Lower lobe of right lung (tissue), 2 donors: ENCODE measurements at regions not wholly inside any gene's neighbourhood (a gene's known extent, or its start where the extent isn't known, plus 50 kb on each side); places are given as distances from the start of the nearest gene placed in this dataset.

Experiments used
- ATAC-seq, 2 donors: fragments of 200-7000 bp; cut with Tn5 transposase; one replicate each; pipeline ENCODE4 v1.9.1; 2020 to 2022; ENCODE audit warnings: mild to moderate bottlenecking in 2 of 2, moderate library complexity in 2 of 2
- DNase-seq: peaks from one replicate; pipeline ENCODE4 v3.0.0-alpha.2; 2020
- H3K27ac ChIP-seq: fragments of 200-600 bp; one replicate; pipeline ENCODE4 v1.8.0; 2022
- H3K27me3 ChIP-seq: fragments of 200-600 bp; one replicate; pipeline ENCODE4 v1.8.0; 2022; ENCODE audit warnings: low read depth
- H3K36me3 ChIP-seq: fragments of 200-600 bp; one replicate; pipeline ENCODE4 v1.8.0; 2022; ENCODE audit warnings: mild to moderate bottlenecking
- H3K4me1 ChIP-seq: fragments of 200-600 bp; one replicate; pipeline ENCODE4 v1.8.0; 2022
- H3K4me3 ChIP-seq: fragments of 200-600 bp; one replicate; pipeline ENCODE4 v1.8.0; 2022; ENCODE audit warnings: mild to moderate bottlenecking
- H3K9me3 ChIP-seq: fragments of 200-600 bp; one replicate; pipeline ENCODE4 v1.8.0; 2022
- intact Hi-C: fragments of 100-400 bp; cut with DNase I; formaldehyde crosslinking; loops from one replicate; pipeline ENCODE4 v1.11.0; 2022
- TF ChIP-seq, protein P1 (sequence below): fragments of 200-600 bp; IDR thresholded peaks from one replicate; pipeline ENCODE4 v1.8.0; 2022; ENCODE audit warnings: antibody characterized with exemption, mild to moderate bottlenecking
- donor health status: DM: no; HTN: yes; CAD: no; lungs with severe emphysema.

DNA sequence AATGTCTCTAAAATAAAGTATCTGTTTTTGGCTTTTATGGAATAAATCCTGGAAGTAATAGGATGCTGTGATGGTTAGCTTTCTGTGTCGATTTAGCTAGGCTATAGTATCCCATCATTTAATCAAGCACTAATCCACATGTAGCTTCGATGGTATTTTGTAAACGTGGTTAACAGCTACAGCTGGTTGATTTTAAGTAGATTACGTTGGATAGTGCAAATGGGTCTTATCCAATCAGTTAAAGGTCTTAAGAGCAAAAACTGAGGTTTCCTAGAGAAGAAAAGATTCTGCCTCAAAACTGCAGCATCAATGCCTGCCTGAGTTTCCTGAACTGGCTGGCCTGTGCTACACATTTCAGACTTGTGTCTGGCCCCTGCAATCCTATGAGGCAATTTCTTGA is 314.2 kb upstream of the SORL1-AS1 start:
- no peak for ATAC-seq
- H3K4me3 ChIP-seq = no peak overlapping the region
- no peak overlapping the region for H3K27ac ChIP-seq
- intact Hi-C loops = no loop called here
- no peaks in the 10 kb centered on the region for H3K9me3 ChIP-seq
- peaks cover 8% of the 10 kb centered on the region for H3K27me3 ChIP-seq
- TF ChIP-seq, protein P1, sequence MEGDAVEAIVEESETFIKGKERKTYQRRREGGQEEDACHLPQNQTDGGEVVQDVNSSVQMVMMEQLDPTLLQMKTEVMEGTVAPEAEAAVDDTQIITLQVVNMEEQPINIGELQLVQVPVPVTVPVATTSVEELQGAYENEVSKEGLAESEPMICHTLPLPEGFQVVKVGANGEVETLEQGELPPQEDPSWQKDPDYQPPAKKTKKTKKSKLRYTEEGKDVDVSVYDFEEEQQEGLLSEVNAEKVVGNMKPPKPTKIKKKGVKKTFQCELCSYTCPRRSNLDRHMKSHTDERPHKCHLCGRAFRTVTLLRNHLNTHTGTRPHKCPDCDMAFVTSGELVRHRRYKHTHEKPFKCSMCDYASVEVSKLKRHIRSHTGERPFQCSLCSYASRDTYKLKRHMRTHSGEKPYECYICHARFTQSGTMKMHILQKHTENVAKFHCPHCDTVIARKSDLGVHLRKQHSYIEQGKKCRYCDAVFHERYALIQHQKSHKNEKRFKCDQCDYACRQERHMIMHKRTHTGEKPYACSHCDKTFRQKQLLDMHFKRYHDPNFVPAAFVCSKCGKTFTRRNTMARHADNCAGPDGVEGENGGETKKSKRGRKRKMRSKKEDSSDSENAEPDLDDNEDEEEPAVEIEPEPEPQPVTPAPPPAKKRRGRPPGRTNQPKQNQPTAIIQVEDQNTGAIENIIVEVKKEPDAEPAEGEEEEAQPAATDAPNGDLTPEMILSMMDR = no peak
- no peaks in the 10 kb centered on the region for H3K36me3 ChIP-seq
- no peak for DNase-seq
- no peaks in the 10 kb centered on the region for H3K4me1 ChIP-seq

DNA sequence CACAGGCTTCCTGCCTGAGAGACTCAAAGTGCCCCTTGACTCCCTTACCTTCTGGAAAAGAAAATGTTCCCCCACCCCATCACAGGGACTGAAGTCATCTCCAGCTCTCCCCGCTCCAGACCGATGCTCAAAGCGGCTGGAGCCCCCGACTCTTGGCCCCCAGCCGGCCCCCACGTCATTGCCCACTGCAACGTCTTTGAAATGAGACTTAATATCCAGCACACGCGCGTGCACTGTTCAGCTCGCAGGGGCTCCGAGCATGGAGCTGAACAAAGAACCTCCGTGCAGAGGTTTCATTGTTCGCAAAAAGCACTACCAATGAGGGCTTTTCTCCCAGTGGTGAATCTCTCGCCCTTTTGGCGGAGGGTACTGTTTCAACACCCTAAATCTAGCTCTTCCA is 313.4 kb upstream of the SORL1-AS1 start:
- Histone ChIP-seq H3K4me1 (no peaks in the 10 kb centered on the region), H3K4me3 (no peak overlapping the region), H3K27me3 (peaks cover 8% of the 10 kb centered on the region), H3K27ac (no peak overlapping the region), H3K36me3 (no peaks in the 10 kb centered on the region), H3K9me3 (no peaks in the 10 kb centered on the region)
- DNase-seq (no peak), ATAC-seq (no peak)
- intact Hi-C loops = no loop called here
- TF ChIP-seq, protein P1 = no peak

DNA sequence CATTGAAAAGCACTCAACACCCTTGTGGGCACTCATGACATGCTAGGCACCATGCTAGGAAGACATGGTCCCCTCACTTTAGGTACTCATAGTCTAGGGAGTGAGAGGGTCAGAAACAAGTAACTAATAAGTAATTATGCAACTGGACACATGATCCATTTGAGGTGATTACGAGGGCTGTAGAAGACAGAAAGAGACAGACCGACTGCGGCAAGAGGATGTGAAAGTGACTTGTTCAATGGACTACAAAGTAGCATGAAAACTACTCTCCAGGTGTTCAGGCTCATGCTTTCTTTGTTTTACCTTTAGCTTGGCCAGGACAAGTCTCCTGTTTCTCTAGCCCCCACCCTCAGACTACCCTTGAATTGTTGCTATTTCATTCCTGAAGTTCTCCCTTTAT is 310.8 kb upstream of the SORL1-AS1 start:
- Histone ChIP-seq H3K36me3 (no peaks in the 10 kb centered on the region), H3K4me3 (no peak overlapping the region), H3K9me3 (no peaks in the 10 kb centered on the region), H3K27ac (no peak overlapping the region), H3K27me3 (peaks cover 8% of the 10 kb centered on the region), H3K4me1 (no peaks in the 10 kb centered on the region)
- intact Hi-C loops = no loop called here
- TF ChIP-seq, protein P1 = no peak
- DNase-seq (no peak), ATAC-seq (no peak)

DNA sequence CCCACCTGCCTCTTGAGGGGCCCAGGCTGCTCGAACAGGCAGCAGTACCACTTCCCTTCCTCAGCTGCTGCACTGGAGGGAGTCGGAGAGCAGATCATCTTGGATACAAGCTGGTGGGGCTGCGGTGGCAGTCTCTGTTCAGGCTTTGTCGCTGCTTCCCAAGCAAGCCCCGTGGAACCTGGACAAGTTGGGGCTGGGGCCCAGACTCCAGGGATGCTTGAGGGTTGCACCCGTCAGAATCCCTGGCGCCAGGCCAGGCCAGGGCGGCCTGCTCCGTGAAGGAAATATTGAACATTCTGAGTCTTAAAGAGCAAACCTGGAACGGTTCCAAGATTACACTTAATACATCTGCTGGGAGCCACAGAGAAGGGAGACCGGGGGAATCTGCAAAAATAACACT is 310.1 kb upstream of the SORL1-AS1 start:
- no peak overlapping the region for H3K4me3 ChIP-seq
- intact Hi-C loops = no loop called here
- TF ChIP-seq, protein P1 = no peak
- ATAC-seq (no peak), DNase-seq (no peak)
- peaks cover 8% of the 10 kb centered on the region for H3K27me3 ChIP-seq
- H3K36me3 ChIP-seq = no peaks in the 10 kb centered on the region
- no peaks in the 10 kb centered on the region for H3K4me1 ChIP-seq
- H3K9me3 ChIP-seq = no peaks in the 10 kb centered on the region
- no peak overlapping the region for H3K27ac ChIP-seq

DNA sequence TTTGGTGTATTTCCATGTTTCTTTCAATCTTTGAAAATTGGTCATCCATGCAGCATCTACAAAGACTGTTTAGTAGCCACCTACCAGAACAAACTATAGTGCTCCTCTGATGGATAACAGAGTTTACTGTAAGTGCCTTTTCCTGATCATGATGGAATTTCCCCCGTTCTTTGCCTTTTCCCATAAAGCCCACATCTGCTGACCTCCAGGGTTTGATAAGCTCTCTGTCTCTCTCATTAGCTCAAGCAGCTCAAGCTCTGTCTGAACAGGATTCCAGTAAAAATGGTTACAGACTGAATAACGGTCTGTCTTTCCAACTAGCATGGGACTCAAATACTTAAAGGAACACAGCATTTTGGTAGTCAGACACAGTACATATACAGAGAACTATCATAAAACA is 308.4 kb upstream of the SORL1-AS1 start:
- no peak overlapping the region for H3K4me3 ChIP-seq
- H3K4me1 ChIP-seq = no peaks in the 10 kb centered on the region
- DNase-seq (no peak), ATAC-seq (no peak)
- peaks cover 8% of the 10 kb centered on the region for H3K27me3 ChIP-seq
- intact Hi-C loops = no loop called here
- no peak overlapping the region for H3K27ac ChIP-seq
- H3K36me3 ChIP-seq = no peaks in the 10 kb centered on the region
- H3K9me3 ChIP-seq = no peaks in the 10 kb centered on the region
- TF ChIP-seq, protein P1 = no peak
